Choroid plexus epithelial cell (primary cell): ENCODE measurements at regions not wholly inside any gene's neighbourhood (a gene's known extent, or its start where the extent isn't known, plus 50 kb on each side); places are given as distances from the start of the nearest gene placed in this dataset.
"Not testable (repeated sequence)": the region's sequence is repeated elsewhere in the genome, so short reads cannot be mapped to it uniquely, and the experiment has no call there.

Experiments used
- DNase-seq: peaks from one replicate; pipeline ENCODE4 v3.0.0-alpha.2; 2010; ENCODE audit warnings: low read depth
- H3K4me3 ChIP-seq: 2 replicates; pipeline ENCODE4 v1.5.1; 2011; ENCODE audit warnings: low read depth, mild to moderate bottlenecking, control low read depth, low read length, moderate library complexity
- TF ChIP-seq, protein P1 (sequence below): conservative IDR thresholded peaks from 2 replicates; pipeline ENCODE4 v1.5.1; 2011; ENCODE audit warnings: low read depth, mild to moderate bottlenecking, control low read depth, inconsistent platforms, low read length, moderate library complexity

DNA sequence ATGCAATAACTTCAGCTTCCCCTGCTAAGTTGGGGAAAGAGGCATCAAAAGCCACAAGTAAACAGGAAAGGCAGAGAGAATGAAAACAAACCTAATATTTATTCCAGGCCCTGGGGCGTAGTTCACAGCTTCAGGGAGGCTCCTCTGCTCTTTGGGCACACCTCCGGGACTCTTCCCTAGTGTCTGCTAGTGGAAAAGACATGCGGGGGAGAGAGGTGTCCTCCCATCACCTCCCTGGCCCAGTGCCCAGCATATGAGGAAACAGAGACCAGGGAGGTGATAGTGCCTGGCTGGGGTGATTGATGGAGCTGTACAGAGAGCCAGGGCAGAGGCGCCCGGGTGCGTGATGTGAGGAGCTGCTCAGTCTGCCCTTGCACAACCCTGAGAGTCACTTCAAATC is 71.0 kb downstream of the RASL11A start:
- no peak for DNase-seq
- H3K4me3 ChIP-seq: no peak overlapping the region
- TF ChIP-seq, protein P1, sequence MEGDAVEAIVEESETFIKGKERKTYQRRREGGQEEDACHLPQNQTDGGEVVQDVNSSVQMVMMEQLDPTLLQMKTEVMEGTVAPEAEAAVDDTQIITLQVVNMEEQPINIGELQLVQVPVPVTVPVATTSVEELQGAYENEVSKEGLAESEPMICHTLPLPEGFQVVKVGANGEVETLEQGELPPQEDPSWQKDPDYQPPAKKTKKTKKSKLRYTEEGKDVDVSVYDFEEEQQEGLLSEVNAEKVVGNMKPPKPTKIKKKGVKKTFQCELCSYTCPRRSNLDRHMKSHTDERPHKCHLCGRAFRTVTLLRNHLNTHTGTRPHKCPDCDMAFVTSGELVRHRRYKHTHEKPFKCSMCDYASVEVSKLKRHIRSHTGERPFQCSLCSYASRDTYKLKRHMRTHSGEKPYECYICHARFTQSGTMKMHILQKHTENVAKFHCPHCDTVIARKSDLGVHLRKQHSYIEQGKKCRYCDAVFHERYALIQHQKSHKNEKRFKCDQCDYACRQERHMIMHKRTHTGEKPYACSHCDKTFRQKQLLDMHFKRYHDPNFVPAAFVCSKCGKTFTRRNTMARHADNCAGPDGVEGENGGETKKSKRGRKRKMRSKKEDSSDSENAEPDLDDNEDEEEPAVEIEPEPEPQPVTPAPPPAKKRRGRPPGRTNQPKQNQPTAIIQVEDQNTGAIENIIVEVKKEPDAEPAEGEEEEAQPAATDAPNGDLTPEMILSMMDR: no peak

DNA sequence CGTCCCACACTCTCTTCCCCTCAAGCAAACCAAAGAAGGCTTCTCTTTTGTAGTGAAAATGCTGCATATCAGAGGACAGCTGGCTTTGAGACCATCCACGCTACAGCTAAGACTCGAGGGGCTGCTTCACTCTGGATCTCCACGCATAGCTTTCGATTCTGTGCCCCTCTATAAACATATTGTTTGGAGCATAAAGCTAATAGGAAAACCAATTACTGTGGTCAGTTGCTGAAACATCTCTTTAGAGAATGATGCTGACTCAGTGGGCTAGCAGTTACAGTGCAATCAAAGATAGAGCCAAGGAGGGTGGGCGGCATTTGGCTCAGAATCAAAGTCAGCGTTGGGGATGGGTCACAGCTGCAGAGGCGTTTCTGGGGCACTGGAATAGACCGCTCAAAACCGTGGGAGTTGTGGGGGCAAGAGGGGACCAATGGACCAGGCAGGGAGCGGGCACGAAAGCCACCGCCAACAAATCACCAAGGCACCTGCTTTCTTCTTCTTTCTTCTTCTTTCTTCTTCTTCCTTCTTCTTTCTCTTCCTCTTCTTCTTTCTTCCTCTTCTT is 76.7 kb downstream of the RASL11A start:
- H3K4me3 ChIP-seq: no peak overlapping the region
- TF ChIP-seq, protein P1: no peak
- DNase-seq: no peak

DNA sequence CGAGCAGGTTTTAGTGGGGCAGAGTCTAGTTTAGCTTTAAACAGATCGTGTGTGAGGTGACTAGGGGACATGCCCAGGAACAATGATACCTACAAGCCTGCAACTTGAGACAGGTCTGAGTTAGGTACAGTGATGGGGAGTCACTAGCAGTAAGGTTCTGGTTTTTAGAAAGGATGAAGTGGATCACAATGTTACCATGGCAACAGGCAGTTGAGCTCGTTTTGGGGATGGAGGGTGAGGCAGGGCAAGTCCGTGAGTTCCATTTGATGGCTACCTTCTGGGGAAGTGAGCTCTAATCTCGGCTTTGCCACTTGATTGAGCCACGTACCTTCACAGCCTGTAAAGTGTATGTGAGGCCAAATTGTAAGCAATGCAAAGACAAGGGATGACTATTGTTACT is 76.0 kb upstream of the GTF3A start:
- H3K4me3 ChIP-seq: no peak overlapping the region
- no peak for DNase-seq
- TF ChIP-seq, protein P1: no peak

DNA sequence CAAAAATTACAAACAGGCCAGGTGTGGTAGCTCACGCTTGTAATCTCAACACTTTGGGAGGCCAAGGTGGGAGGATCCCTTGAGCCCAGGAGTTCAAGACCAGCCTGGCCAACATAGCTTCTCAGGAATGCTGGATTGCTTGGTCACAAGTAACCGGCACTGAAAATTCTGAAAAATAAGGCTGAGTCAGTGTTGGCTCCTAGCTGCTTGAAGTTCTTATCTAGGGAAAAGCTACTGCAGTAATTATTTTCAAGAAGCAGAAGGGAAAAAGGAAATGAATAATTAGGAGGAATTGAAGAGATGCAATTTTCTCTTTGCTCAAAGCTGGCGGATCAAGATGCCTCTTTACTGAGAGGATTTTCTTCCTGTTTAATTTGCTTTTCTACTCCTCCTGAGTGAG is 75.0 kb upstream of the GTF3A start:
- peak; percentile 67 for DNase-seq
- no peak overlapping the region for H3K4me3 ChIP-seq
- TF ChIP-seq, protein P1: no peak

DNA sequence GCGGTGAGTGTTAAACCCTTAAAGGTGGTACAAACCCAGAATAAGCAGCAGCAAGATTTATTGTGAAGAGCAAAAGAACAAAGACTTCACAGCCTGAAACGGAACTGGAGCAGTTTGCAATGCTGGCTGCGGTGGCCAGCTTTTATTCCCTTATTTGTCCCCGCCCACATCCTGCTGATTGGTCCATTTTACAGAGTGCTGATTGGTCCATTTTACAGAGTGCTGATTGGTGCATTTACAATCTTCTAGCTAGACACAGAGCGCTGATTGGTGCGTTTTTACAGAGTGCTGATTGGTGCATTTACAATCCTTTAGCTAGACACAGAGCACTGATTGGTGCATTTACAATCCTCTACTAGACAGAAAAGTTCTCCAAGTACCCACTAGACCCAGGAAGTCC is 73.6 kb upstream of the GTF3A start:
- not testable (repeated sequence) for H3K4me3 ChIP-seq, DNase-seq

DNA sequence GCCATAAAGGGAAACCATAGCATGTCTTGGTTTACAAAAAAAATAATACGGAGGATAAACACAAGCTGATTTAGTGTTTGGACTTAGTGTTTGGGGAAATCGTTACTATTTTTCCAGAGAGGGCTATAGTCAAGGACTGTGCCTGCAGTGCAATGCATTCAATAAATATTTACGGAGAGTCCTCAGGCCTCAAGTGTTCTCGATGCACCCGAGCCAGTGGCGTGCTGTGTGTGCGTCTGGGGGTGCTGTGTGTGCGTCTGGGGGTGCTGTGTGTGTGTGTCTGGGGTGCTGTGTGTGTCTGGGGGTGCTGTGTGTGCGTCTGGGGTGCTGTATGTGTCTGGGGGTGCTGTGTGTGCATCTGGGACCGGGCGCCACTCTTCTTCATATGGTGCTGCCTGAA is 71.7 kb upstream of the GTF3A start:
- no peak for DNase-seq
- H3K4me3 ChIP-seq: no peak overlapping the region
- TF ChIP-seq, protein P1: no peak

DNA sequence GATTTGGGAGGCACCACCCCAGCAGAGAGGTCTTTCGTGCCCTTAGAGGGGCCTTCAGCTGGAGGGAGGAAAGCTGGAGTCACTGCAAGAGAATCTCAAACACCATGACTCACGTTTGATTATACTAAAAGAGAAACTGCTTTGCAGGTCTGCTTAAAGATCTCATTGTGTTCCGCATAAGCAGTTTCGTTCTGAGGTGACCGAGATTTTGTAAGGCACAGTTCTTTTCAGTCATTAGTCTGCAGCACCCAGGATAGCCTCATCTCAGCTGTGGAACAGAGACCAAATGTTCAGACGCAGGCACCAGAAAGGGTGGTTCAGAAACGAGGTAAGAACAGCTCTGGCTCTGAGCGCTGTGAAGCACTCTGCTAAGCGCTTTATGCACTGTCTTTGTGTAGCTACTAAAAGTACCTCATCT is 71.2 kb upstream of the GTF3A start:
- TF ChIP-seq, protein P1: no peak
- H3K4me3 ChIP-seq: no peak overlapping the region
- DNase-seq: peak; percentile 50
